ENCODE measurements at regions not wholly inside any gene's neighbourhood (a gene's known extent, or its start where the extent isn't known, plus 50 kb on each side); places are given as distances from the start of the nearest gene placed in this dataset.

DNA sequence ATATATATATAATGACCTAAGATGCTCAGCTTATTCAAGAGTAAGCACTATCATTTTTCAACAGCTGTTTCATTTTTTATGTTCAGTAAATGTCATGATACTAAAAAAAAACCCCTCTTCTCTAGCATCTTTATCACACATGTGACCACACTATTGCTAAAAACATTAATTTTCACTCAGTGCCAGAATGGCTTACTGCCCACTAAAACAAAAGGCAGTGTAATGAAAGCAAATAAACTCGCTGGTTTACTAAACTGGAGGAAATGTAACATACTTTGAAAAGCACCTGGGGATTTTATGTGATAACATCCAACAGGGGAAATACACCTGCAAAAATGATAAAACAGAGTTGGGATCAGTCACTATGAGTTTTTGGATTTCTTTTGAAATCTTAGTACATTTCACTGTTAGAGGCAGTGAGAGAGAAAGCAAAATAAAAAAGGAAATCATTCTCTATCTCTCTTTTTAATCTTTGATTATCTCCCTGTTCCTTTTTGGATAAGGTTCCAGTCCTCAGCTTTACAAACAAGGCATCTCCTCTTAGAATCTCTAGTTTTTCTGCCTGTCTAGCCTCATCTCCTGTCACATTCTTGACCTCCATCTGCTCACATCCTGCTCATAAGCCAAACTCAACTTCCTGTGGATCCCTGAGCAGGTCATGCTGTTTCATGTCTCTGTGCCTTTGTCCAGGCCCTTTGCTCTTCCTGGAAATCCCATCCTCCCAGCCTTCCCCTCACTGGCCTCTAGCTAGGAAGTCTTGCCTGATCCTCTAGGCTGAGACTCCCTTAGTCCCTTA, 338.0 kb downstream of the MAN2A1 start:
- in situ Hi-C loops (cut with MboI; ENCODE audit: low sequenced_read_pairs in 4 of 4) (no loop called here), intact Hi-C loops (cut with DNase I; ENCODE audit: low total_unique reads) (no loop called here)
- no peaks in the 10 kb centered on the region for H3K27me3 ChIP-seq
- no peaks in the 10 kb centered on the region for H3K9me3 ChIP-seq
- ATAC-seq (no peak), DNase-seq (no peak)
- H3K4me1 ChIP-seq: no peaks in the 10 kb centered on the region
- no peaks in the 10 kb centered on the region for H3K36me3 ChIP-seq
- TF ChIP-seq, protein P1, sequence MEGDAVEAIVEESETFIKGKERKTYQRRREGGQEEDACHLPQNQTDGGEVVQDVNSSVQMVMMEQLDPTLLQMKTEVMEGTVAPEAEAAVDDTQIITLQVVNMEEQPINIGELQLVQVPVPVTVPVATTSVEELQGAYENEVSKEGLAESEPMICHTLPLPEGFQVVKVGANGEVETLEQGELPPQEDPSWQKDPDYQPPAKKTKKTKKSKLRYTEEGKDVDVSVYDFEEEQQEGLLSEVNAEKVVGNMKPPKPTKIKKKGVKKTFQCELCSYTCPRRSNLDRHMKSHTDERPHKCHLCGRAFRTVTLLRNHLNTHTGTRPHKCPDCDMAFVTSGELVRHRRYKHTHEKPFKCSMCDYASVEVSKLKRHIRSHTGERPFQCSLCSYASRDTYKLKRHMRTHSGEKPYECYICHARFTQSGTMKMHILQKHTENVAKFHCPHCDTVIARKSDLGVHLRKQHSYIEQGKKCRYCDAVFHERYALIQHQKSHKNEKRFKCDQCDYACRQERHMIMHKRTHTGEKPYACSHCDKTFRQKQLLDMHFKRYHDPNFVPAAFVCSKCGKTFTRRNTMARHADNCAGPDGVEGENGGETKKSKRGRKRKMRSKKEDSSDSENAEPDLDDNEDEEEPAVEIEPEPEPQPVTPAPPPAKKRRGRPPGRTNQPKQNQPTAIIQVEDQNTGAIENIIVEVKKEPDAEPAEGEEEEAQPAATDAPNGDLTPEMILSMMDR (IDR thresholded peaks at IDR 0.05 in 4 of 5, conservative IDR thresholded peaks at IDR 0.05 in 1 of 5): no peak
- TF ChIP-seq POLR2A (IDR thresholded peaks at IDR 0.05): no peak
- no peak overlapping the region for H3K4me3 ChIP-seq
- no peak overlapping the region for H3K27ac ChIP-seq

DNA sequence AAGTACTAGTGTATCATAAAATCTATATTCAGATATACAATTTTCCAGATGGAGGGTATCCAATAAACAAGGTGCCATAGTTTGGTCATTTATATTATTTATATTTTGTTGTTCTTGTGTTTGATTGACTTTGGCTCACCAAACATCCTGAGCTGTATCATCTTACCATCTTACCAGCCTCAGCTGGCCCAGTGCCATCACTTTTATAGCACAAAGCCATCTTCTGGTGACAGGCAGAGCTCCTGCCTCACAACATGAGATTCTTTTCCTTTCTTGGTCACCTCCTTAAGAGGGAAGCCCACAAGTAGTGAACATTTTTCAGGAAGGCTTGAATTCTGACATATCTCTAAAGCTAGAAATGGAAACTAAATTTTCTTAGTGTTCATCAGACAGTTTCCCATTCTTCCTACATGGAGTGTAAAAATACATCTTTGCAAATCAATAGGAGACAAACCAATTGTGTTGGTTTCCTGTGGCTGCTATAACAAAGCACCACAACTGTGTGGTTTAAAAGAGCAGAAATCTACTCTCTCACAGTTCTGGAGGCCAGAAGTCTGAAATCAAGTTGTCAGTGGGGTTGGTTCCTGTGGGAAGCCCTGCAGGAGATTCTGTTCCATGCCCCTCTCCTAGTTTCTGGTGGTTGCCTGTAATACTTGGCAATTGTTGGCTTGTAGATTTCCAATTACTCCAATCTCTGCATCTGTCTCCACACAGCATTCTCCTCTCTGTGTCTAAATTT, 341.8 kb downstream of the MAN2A1 start:
- no peak for TF ChIP-seq POLR2A (IDR thresholded peaks at IDR 0.05)
- TF ChIP-seq, protein P1 (IDR thresholded peaks at IDR 0.05 in 4 of 5, conservative IDR thresholded peaks at IDR 0.05 in 1 of 5): no peak
- Histone ChIP-seq H3K4me3 (no peak overlapping the region), H3K36me3 (no peaks in the 10 kb centered on the region), H3K4me1 (no peaks in the 10 kb centered on the region), H3K9me3 (no peaks in the 10 kb centered on the region), H3K27me3 (no peaks in the 10 kb centered on the region), H3K27ac (no peak overlapping the region)
- ATAC-seq (peak in 1 of 2 donors; percentile 23), DNase-seq (no peak)
- intact Hi-C loops (cut with DNase I; ENCODE audit: low total_unique reads): no loop called here
- in situ Hi-C loops (cut with MboI; ENCODE audit: low sequenced_read_pairs in 4 of 4): no loop called here

DNA sequence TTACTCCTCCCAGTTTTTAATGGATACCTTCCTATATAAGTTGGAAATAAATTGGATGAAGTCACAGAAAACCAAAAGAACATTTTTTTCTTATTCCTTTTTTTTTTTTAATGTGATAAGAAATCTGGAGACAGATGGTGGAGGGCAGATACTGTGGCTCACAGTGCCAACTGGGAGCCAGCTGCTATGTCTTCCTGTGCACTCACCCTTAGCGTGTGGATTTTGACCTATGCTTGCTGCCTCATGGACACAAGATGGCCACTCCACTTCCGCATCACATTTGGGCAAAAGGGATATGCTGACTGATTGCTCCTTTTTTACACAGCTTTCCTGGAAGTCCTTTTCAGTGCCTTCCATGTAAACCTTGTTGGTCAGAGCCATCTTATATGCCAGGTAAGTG, 342.6 kb downstream of the MAN2A1 start:
- in situ Hi-C loops (cut with MboI; ENCODE audit: low sequenced_read_pairs in 4 of 4) (no loop called here), intact Hi-C loops (cut with DNase I; ENCODE audit: low total_unique reads) (no loop called here)
- Histone ChIP-seq H3K9me3 (no peaks in the 10 kb centered on the region), H3K4me1 (no peaks in the 10 kb centered on the region), H3K4me3 (no peak overlapping the region), H3K27me3 (no peaks in the 10 kb centered on the region), H3K36me3 (no peaks in the 10 kb centered on the region), H3K27ac (no peak overlapping the region)
- no peak for TF ChIP-seq POLR2A (IDR thresholded peaks at IDR 0.05)
- TF ChIP-seq, protein P1 (IDR thresholded peaks at IDR 0.05 in 4 of 5, conservative IDR thresholded peaks at IDR 0.05 in 1 of 5): no peak
- ATAC-seq (no peak), DNase-seq (no peak)

DNA sequence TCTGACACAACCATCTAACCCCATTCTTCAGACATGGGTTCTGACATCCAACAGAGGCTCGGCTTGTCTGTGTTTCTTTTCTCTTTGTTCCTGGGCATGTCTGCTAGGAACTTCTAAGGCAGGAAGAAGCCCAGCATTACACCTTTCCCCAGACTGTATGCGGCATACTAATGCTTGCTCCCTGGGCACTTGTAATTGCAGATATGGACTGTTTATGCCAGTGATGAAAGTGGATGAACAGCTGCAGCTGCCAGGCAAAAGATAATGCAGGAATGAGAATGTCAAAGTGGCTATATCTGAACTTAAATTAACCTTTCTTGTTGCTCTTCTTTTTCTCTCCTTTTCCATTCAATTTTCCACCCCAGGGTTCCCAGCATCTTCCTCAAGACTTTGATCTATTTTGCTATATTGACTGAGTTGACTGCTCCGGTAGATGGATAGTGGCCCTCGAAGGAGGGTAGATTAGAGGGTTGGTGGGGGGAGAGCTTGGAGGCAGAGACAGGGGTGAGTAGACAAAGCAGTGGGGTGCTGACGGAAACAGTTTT, 344.4 kb downstream of the MAN2A1 start:
- Histone ChIP-seq H3K9me3 (no peaks in the 10 kb centered on the region), H3K4me3 (no peak overlapping the region), H3K4me1 (no peaks in the 10 kb centered on the region), H3K27ac (no peak overlapping the region), H3K36me3 (no peaks in the 10 kb centered on the region), H3K27me3 (no peaks in the 10 kb centered on the region)
- no peak for ATAC-seq
- TF ChIP-seq POLR2A (IDR thresholded peaks at IDR 0.05): no peak
- TF ChIP-seq, protein P1 (IDR thresholded peaks at IDR 0.05 in 4 of 5, conservative IDR thresholded peaks at IDR 0.05 in 1 of 5): no peak
- intact Hi-C loops (cut with DNase I; ENCODE audit: low total_unique reads) (no loop called here), in situ Hi-C loops (cut with MboI; ENCODE audit: low sequenced_read_pairs in 4 of 4) (no loop called here)
- DNase-seq: no peak
